AG04450 (cell line): ENCODE measurements at regions not wholly inside any gene's neighbourhood (a gene's known extent, or its start where the extent isn't known, plus 50 kb on each side); places are given as distances from the start of the nearest gene placed in this dataset.

Source experiments
- CTCF ChIA-PET: fragments of 300-600, 350-600 bp; formaldehyde crosslinking; extraction: SDS; loops from one replicate; lab custom pipeline; 2022; ENCODE audit warnings: antibody characterized with exemption, inconsistent platforms; lab: Charles Lee
- POLR2A ChIA-PET: fragments of 350-600 bp; formaldehyde crosslinking; extraction: SDS; loops from one replicate; lab custom pipeline; 2021; ENCODE audit warnings: antibody characterized with exemption, inconsistent platforms; lab: Yijun Ruan, JAX
- DNase-seq: peaks from one replicate; pipeline ENCODE4 v3.0.0-alpha.2; 2011; ENCODE audit warnings: low read depth, low spot score
- H3K27ac ChIP-seq: one replicate; pipeline ENCODE4 v1.5.1; 2012; ENCODE audit warnings: low read depth, low read length, control low read depth
- H3K27me3 ChIP-seq: one replicate; pipeline ENCODE4 v1.6.0; 2012; ENCODE audit warnings: low read length; ENCODE audit not compliant: control insufficient read depth, insufficient read depth
- H3K4me3 ChIP-seq: 2 replicates; pipeline ENCODE4 v1.5.1; 2011; ENCODE audit warnings: mild to moderate bottlenecking, low read depth, low read length, control low read depth
- H3K9me3 ChIP-seq: 2 replicates; pipeline ENCODE4 v1.5.1; 2012; ENCODE audit warnings: low read length; ENCODE audit not compliant: control insufficient read depth, insufficient read depth
- CTCF ChIP-seq: IDR thresholded peaks from 2 replicates; pipeline ENCODE4 v1.5.1; 2011; ENCODE audit warnings: low read depth, low read length, control low read depth, inconsistent platforms

- H3K4me3 ChIP-seq = no peak overlapping the region
- ChIA-PET CTCF (no interaction called here), POLR2A (no interaction called here)
- DNase-seq = no peak
- peaks cover 5% of the 10 kb centered on the region; the same call in 1 of the 2 replicates for H3K9me3 ChIP-seq
- no peaks in the 10 kb centered on the region for H3K27me3 ChIP-seq
- H3K27ac ChIP-seq = no peak overlapping the region
- no peak for TF ChIP-seq CTCF
These were observed 166.9 kb upstream of the DIO3 start for GRCh38 chr14:101394374-101394773.

GRCh38 chr14:101395779-101396178, 165.5 kb upstream of the DIO3 start:
- Histone ChIP-seq H3K27ac (no peak overlapping the region), H3K4me3 (no peak overlapping the region), H3K9me3 (peaks cover 7% of the 10 kb centered on the region; the same call in 1 of the 2 replicates), H3K27me3 (no peaks in the 10 kb centered on the region)
- DNase-seq = no peak
- ChIA-PET CTCF (no interaction called here), POLR2A (no interaction called here)
- TF ChIP-seq CTCF = no peak

GRCh38 chr14:101397206-101397605, 164.1 kb upstream of the DIO3 start:
- Histone ChIP-seq H3K27me3 (no peaks in the 10 kb centered on the region), H3K27ac (no peak overlapping the region), H3K4me3 (no peak overlapping the region), H3K9me3 (peaks cover 7% of the 10 kb centered on the region; the same call in 1 of the 2 replicates)
- ChIA-PET POLR2A (no interaction called here), CTCF (no interaction called here)
- no peak for DNase-seq
- TF ChIP-seq CTCF = no peak

- H3K4me3 ChIP-seq = no peak overlapping the region
- no peak for DNase-seq
- no peak for TF ChIP-seq CTCF
- no peak overlapping the region for H3K27ac ChIP-seq
- CTCF ChIA-PET = no interaction called here
- POLR2A ChIA-PET = no interaction called here
- peaks cover 10% of the 10 kb centered on the region; the same call in 1 of the 2 replicates for H3K9me3 ChIP-seq
- H3K27me3 ChIP-seq = no peaks in the 10 kb centered on the region
These were observed 163.3 kb upstream of the DIO3 start for GRCh38 chr14:101398011-101398410.

GRCh38 chr14:101399737-101400517, 161.4 kb upstream of the DIO3 start:
- CTCF ChIA-PET = no interaction called here
- peaks cover 4% of the 10 kb centered on the region for H3K27me3 ChIP-seq
- H3K4me3 ChIP-seq = no peak overlapping the region
- POLR2A ChIA-PET = interaction anchor here (0.8 kb wide), 1 partner anchor 205 kb away, joined by 9 read pairs; no protein-coding TSS in a partner anchor
- H3K9me3 ChIP-seq = peaks cover 14% of the 10 kb centered on the region; the same call in 1 of the 2 replicates
- TF ChIP-seq CTCF = no peak
- no peak overlapping the region for H3K27ac ChIP-seq
- no peak for DNase-seq
